Panc1 (cell line): ENCODE measurements at regions not wholly inside any gene's neighbourhood (a gene's known extent, or its start where the extent isn't known, plus 50 kb on each side); places are given as distances from the start of the nearest gene placed in this dataset.

Source experiments
- ATAC-seq: fragments of 200-7000 bp; cut with Tn5 transposase; 2 replicates; pipeline ENCODE4 v1.9.1; 2020; ENCODE audit warnings: mild to moderate bottlenecking, moderate library complexity
- BruUV-seq: library from RNA; stranded (reverse); fragments of 400-500 nt; replicated peaks from 2 replicates; lab custom pipeline; 2021; lab: Mats Ljungman, UMichigan
- CTCF ChIA-PET: fragments of 300-600 bp; sonication (Branson Sonifier 250); formaldehyde crosslinking; loops from one replicate; lab custom pipeline; 2022; ENCODE audit warnings: antibody characterized with exemption; lab: Charles Lee
- POLR2A ChIA-PET: fragments of 300-600 bp; sonication (Branson Sonifier 250); formaldehyde crosslinking; loops from one replicate; lab custom pipeline; 2022; ENCODE audit warnings: antibody characterized with exemption; lab: Charles Lee
- DNase-seq: peaks from one replicate; pipeline ENCODE4 v3.0.0-alpha.2; 2010; ENCODE audit warnings: low read depth, low spot score
- H3K27ac ChIP-seq: 2 replicates; pipeline ENCODE4 v1.5.1; 2011; ENCODE audit warnings: mild to moderate bottlenecking, low read length, inconsistent platforms
- H3K27me3 ChIP-seq: fragments of 200-500 bp; sonication (Bioruptor generic); 2 replicates; pipeline ENCODE4 v1.6.0; 2014; ENCODE audit warnings: low read length, inconsistent platforms; ENCODE audit not compliant: control insufficient read depth, insufficient read depth
- H3K36me3 ChIP-seq: fragments of 200-500 bp; sonication (Bioruptor generic); 2 replicates; pipeline ENCODE4 v1.5.1; 2014; ENCODE audit warnings: inconsistent platforms, mild to moderate bottlenecking, low read length, moderate library complexity; ENCODE audit not compliant: control insufficient read depth, insufficient read depth
- H3K4me1 ChIP-seq: 2 replicates; pipeline ENCODE4 v1.5.1; 2011; ENCODE audit warnings: inconsistent platforms, mild to moderate bottlenecking, low read length, moderate library complexity; ENCODE audit not compliant: control insufficient read depth, insufficient read depth
- H3K4me3 ChIP-seq, 2 experiments: 2 replicates each; pipeline ENCODE4 v1.5.1; 2011 to 2012; ENCODE audit warnings: low read depth in 2 of 2, low read length in 2 of 2, mild to moderate bottlenecking in 2 of 2, inconsistent platforms in 1 of 2, moderate library complexity in 1 of 2
- H3K9me3 ChIP-seq: fragments of 200-500 bp; sonication (Bioruptor generic); 2 replicates; pipeline ENCODE4 v1.5.1; 2014; ENCODE audit warnings: low read depth, mild to moderate bottlenecking, inconsistent platforms, low read length, moderate library complexity; ENCODE audit not compliant: control insufficient read depth, insufficient read depth
- CTCF ChIP-seq: fragments of 450-650 bp; IDR thresholded peaks from 2 replicates; pipeline ENCODE4 v1.5.1; 2017; ENCODE audit warnings: mild to moderate bottlenecking
- POLR2AphosphoS5 ChIP-seq: IDR thresholded peaks from 2 replicates; pipeline ENCODE4 v1.6.1; 2012; ENCODE audit warnings: mild to moderate bottlenecking, low read depth, low read length, moderate library complexity
- REST ChIP-seq, 2 experiments: IDR thresholded peaks; 2 replicates each; pipeline ENCODE4 v1.6.1; 2011 to 2012; ENCODE audit warnings: low read depth in 2 of 2, control low read depth in 1 of 2, low read length in 1 of 2, mild to moderate bottlenecking in 1 of 2, moderate library complexity in 1 of 2; ENCODE audit not compliant: insufficient read depth in 1 of 2
- SIN3A ChIP-seq: IDR thresholded peaks from 2 replicates; pipeline ENCODE4 v1.6.1; 2012; ENCODE audit warnings: low read depth, mild to moderate bottlenecking, low read length, moderate library complexity, borderline replicate concordance; ENCODE audit not compliant: insufficient read depth
- TCF7L2 ChIP-seq: IDR thresholded peaks from 2 replicates; pipeline ENCODE4 v1.6.1; 2011; ENCODE audit warnings: mild to moderate bottlenecking, low read depth, low read length, inconsistent platforms
- in situ Hi-C: cut with HindIII; loops from 2 replicates; pipeline ENCODE4 v1.10.0; 2016; ENCODE audit warnings: low sequenced_read_pairs, low pct_unique_long_range_greater_than_20kb
- intact Hi-C: fragments of 100-400 bp; cut with micrococcal nuclease; formaldehyde crosslinking; loops from one replicate; pipeline ENCODE4 v1.10.0; 2022; ENCODE audit not compliant: unreplicated experiment

- ChIA-PET CTCF (no interaction called here), POLR2A (no interaction called here)
- no peak overlapping the region for H3K4me3 ChIP-seq
- peaks cover 2% of the 10 kb centered on the region for H3K27me3 ChIP-seq
- no peak for DNase-seq
- TF ChIP-seq POLR2AphosphoS5 (no peak), CTCF (no peak), SIN3A (no peak), REST (IDR thresholded peaks at IDR 0.05; ENCODE audit: insufficient read depth in 1 of 2, low read depth in 2 of 2, low read length in 1 of 2) (no peak), TCF7L2 (no peak)
- H3K4me1 ChIP-seq = no peaks in the 10 kb centered on the region
- BruUV-seq = no TSS peak
- no peak overlapping the region for H3K27ac ChIP-seq
- in situ Hi-C loops = no loop called here
- ATAC-seq = no peak
- H3K36me3 ChIP-seq = no peaks in the 10 kb centered on the region
- H3K9me3 ChIP-seq = no peaks in the 10 kb centered on the region
- intact Hi-C loops = no loop called here
Observed at GRCh38 chr20:46800409-46800804, 91.0 kb downstream of the SLC2A10 start.

- Histone ChIP-seq H3K9me3 (no peaks in the 10 kb centered on the region), H3K27me3 (peaks cover 2% of the 10 kb centered on the region), H3K27ac (no peak overlapping the region), H3K36me3 (no peaks in the 10 kb centered on the region), H3K4me1 (no peaks in the 10 kb centered on the region), H3K4me3 (no peak overlapping the region)
- ATAC-seq (no peak), DNase-seq (no peak)
- intact Hi-C loops (no loop called here), in situ Hi-C loops (no loop called here)
- no TSS peak for BruUV-seq
- CTCF ChIA-PET = no interaction called here
- TF ChIP-seq REST (IDR thresholded peaks at IDR 0.05; ENCODE audit: insufficient read depth in 1 of 2, low read depth in 2 of 2, low read length in 1 of 2) (no peak), CTCF (no peak), SIN3A (no peak), TCF7L2 (no peak), POLR2AphosphoS5 (no peak)
- POLR2A ChIA-PET = no interaction called here
Observed at GRCh38 chr20:46801003-46801702, 91.7 kb downstream of the SLC2A10 start.
